HEK293 (cell line): ENCODE measurements at regions not wholly inside any gene's neighbourhood (a gene's known extent, or its start where the extent isn't known, plus 50 kb on each side); places are given as distances from the start of the nearest gene placed in this dataset.

Experiments
- CTCF ChIA-PET: fragments of 350-600 bp; formaldehyde crosslinking; extraction: SDS; loops from one replicate; lab custom pipeline; 2021; ENCODE audit warnings: antibody characterized with exemption; lab: Yijun Ruan, JAX
- POLR2A ChIA-PET: fragments of 300-600 bp; formaldehyde crosslinking; extraction: SDS; loops from one replicate; lab custom pipeline; 2020; ENCODE audit warnings: antibody characterized with exemption, inconsistent platforms; lab: Yijun Ruan, JAX
- H3K27ac ChIP-seq: fragments of 200-500 bp; sonication (Bioruptor generic); 2 replicates; pipeline ENCODE4 v1.5.1; 2014; ENCODE audit warnings: low read depth, low read length, control low read depth, inconsistent platforms; ENCODE audit errors: extremely low read depth
- H3K36me3 ChIP-seq, 2 experiments: fragments of 200-500 bp in 1 of 2; sonication (Bioruptor generic) in 1 of 2; 1 replicate in 1 of 2; 2 replicates in 1 of 2; pipeline ENCODE4 v1.5.1; 2014 to 2017; ENCODE audit warnings: inconsistent platforms in 2 of 2, low read length in 2 of 2; ENCODE audit not compliant: control insufficient read depth in 2 of 2, insufficient read depth in 1 of 2
- H3K4me1 ChIP-seq: fragments of 200-500 bp; sonication (Bioruptor generic); 2 replicates; pipeline ENCODE4 v1.5.1; 2014; ENCODE audit warnings: mild to moderate bottlenecking, low read length, inconsistent platforms; ENCODE audit not compliant: control insufficient read depth, insufficient read depth
- H3K4me3 ChIP-seq: 2 replicates; pipeline ENCODE4 v1.5.1; 2011; ENCODE audit warnings: low read depth, mild to moderate bottlenecking, control low read depth, low read length, moderate library complexity
- H3K9me3 ChIP-seq: fragments of 200-500 bp; sonication (Bioruptor generic); 2 replicates; pipeline ENCODE4 v1.5.1; 2014; ENCODE audit warnings: low read depth, low read length, inconsistent platforms; ENCODE audit not compliant: control insufficient read depth, insufficient read depth
- CTCF ChIP-seq: fragments of 450-650 bp; formaldehyde crosslinking; IDR thresholded peaks from 2 replicates; pipeline ENCODE4 v1.5.1; 2016; ENCODE audit warnings: missing biosample characterization, missing genetic modification characterization
- EGR2 ChIP-seq: fragments of 450-650 bp; formaldehyde crosslinking; IDR thresholded peaks from 2 replicates; pipeline ENCODE4 v1.5.1; 2016; ENCODE audit warnings: low read depth, missing biosample characterization, missing genetic modification characterization
- ELK4 ChIP-seq: IDR thresholded peaks from 2 replicates; pipeline ENCODE4 v1.6.1; 2011; ENCODE audit warnings: mild to moderate bottlenecking, low read depth, low read length, borderline replicate concordance
- GLIS1 ChIP-seq: fragments of 450-650 bp; formaldehyde crosslinking; IDR thresholded peaks from 2 replicates; pipeline ENCODE4 v1.5.1; 2016; ENCODE audit warnings: missing biosample characterization, missing genetic modification characterization
- KLF10 ChIP-seq: fragments of 450-650 bp; IDR thresholded peaks from 2 replicates; pipeline ENCODE4 v1.5.1; 2018; ENCODE audit warnings: missing biosample characterization, mild to moderate bottlenecking, missing genetic modification characterization
- OSR2 ChIP-seq: fragments of 450-650 bp; formaldehyde crosslinking; IDR thresholded peaks from 2 replicates; pipeline ENCODE4 v1.5.1; 2016; ENCODE audit warnings: missing biosample characterization, missing genetic modification characterization
- REPIN1 ChIP-seq: fragments of 450-650 bp; formaldehyde crosslinking; IDR thresholded peaks from 2 replicates; pipeline ENCODE4 v1.5.1; 2017; ENCODE audit warnings: missing biosample characterization, missing genetic modification characterization, low read depth
- REST ChIP-seq: fragments of 450-650 bp; formaldehyde crosslinking; IDR thresholded peaks from 2 replicates; pipeline ENCODE4 v1.5.1; 2016; ENCODE audit warnings: missing biosample characterization, missing genetic modification characterization
- ZBTB20 ChIP-seq: fragments of 450-650 bp; formaldehyde crosslinking; IDR thresholded peaks from 2 replicates; pipeline ENCODE4 v1.5.1; 2016; ENCODE audit warnings: missing biosample characterization, missing genetic modification characterization
- ZBTB44 ChIP-seq: fragments of 450-650 bp; IDR thresholded peaks from 2 replicates; pipeline ENCODE4 v1.5.1; 2018; ENCODE audit warnings: missing biosample characterization, mild to moderate bottlenecking, missing genetic modification characterization
- ZNF10 ChIP-seq: fragments of 450-650 bp; formaldehyde crosslinking; IDR thresholded peaks from 2 replicates; pipeline ENCODE4 v1.5.1; 2017; ENCODE audit warnings: missing biosample characterization, missing genetic modification characterization
- ZNF184 ChIP-seq: fragments of 450-650 bp; IDR thresholded peaks from 2 replicates; pipeline ENCODE4 v1.5.1; 2018; ENCODE audit warnings: missing biosample characterization, mild to moderate bottlenecking, missing genetic modification characterization
- ZNF239 ChIP-seq: fragments of 450-650 bp; formaldehyde crosslinking; IDR thresholded peaks from 2 replicates; pipeline ENCODE4 v1.5.1; 2016; ENCODE audit warnings: missing biosample characterization, missing genetic modification characterization
- ZNF610 ChIP-seq: fragments of 450-650 bp; formaldehyde crosslinking; IDR thresholded peaks from 2 replicates; pipeline ENCODE4 v1.5.1; 2016; ENCODE audit warnings: missing biosample characterization, missing genetic modification characterization, borderline replicate concordance
- ZNF76 ChIP-seq: fragments of 450-650 bp; formaldehyde crosslinking; IDR thresholded peaks from 2 replicates; pipeline ENCODE4; 2016; ENCODE audit warnings: low read depth, missing biosample characterization, missing genetic modification characterization, borderline replicate concordance
- ZSCAN16 ChIP-seq: fragments of 450-650 bp; formaldehyde crosslinking; IDR thresholded peaks from 2 replicates; pipeline ENCODE4 v1.5.1; 2016; ENCODE audit warnings: missing biosample characterization, missing genetic modification characterization
- ZSCAN30 ChIP-seq: fragments of 450-650 bp; IDR thresholded peaks from 2 replicates; pipeline ENCODE4 v1.5.1; 2018; ENCODE audit warnings: missing biosample characterization, mild to moderate bottlenecking, missing genetic modification characterization, moderate library complexity
- TF ChIP-seq, protein P1 (sequence below): fragments of 450-650 bp; formaldehyde crosslinking; IDR thresholded peaks from 2 replicates; pipeline ENCODE4 v1.5.1; 2016; ENCODE audit warnings: missing biosample characterization, missing genetic modification characterization
- TF ChIP-seq, protein P2 (sequence below): fragments of 450-650 bp; formaldehyde crosslinking; IDR thresholded peaks from 2 replicates; pipeline ENCODE4 v1.5.1; 2016; ENCODE audit warnings: missing biosample characterization, missing genetic modification characterization
- TF ChIP-seq, protein P3 (sequence below): fragments of 450-650 bp; formaldehyde crosslinking; IDR thresholded peaks from 2 replicates; pipeline ENCODE4 v1.5.1; 2016; ENCODE audit warnings: missing biosample characterization, missing genetic modification characterization

DNA sequence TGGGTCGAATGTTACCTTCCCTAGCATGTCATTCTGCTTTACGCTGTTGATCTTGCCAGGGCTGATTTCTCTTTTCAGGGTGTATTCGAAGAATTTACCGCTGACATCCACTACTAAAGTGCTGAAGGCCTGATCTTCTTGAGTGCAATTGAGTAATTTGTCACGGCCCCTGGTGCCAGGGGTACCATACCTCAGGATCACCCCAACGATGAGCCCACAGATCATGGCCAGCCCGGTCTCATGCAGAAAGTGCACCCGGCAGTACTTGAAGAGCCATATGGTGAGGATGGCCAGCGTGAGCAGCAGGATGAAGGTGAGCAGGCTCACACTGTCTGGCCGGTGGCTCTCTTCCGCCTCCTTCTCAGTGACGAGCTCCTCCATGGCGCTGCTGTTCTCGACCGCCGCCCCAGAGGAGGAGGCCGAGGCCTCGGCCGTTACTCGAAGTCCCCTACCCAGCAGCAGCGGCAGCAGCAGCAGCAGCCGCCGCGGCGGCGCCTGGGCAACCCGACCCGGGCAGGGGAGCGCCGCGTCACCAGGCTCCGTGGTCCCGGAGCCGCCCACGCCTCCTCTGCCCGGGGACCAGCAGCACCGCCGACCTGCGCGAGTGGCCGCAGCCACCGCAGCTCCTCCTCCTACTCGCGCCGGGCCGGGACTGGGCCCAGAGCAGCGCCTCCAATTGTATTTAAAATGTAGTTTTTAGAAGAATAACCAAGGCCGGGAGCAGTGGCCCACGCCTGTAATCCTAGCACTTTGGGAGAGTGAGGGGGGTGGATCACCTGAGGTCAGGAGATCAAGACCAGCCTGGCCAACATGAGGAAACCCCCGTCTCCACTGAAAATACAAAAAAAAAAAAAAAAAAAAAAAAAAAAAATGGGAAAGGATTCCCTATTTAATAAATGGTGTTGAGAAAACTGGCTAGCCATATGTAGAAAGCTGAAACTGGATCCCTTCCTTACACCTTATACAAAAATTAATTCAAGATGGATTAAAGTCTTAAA is 58.5 kb upstream of the TMPO start:
- Histone ChIP-seq H3K9me3 (no peaks in the 10 kb centered on the region), H3K4me1 (no peaks in the 10 kb centered on the region), H3K27ac (no peak overlapping the region), H3K4me3 (peak overlapping the region; percentile 8), H3K36me3 (no peaks in the 10 kb centered on the region)
- ChIA-PET POLR2A (interaction anchor here (0.6 to 1.1 kb wide), 3 partner anchors 15 to 57 kb away, joined by 3 to 5 read pairs (median 3); no protein-coding TSS in a partner anchor), CTCF (interaction anchor here (0.6 to 0.7 kb wide), 4 partner anchors 35 to 1265 kb away, joined by 3 to 5 read pairs (median 3); no protein-coding TSS in a partner anchor)
- TF ChIP-seq ZNF610 (tag by site-specific recombination), result no peak
- no peak for TF ChIP-seq ELK4
- TF ChIP-seq OSR2, result peak; percentile 11; the same call in 1 of the 2 replicates
- no peak for TF ChIP-seq ZNF239
- no peak for TF ChIP-seq REPIN1 (tag by site-specific recombination)
- no peak for TF ChIP-seq ZSCAN16 (tag by site-specific recombination)
- no peak for TF ChIP-seq KLF10 (tag by site-specific recombination)
- TF ChIP-seq GLIS1 (tag by site-specific recombination), result peak; percentile 32; the same call in 1 of the 2 replicates
- TF ChIP-seq, protein P1, sequence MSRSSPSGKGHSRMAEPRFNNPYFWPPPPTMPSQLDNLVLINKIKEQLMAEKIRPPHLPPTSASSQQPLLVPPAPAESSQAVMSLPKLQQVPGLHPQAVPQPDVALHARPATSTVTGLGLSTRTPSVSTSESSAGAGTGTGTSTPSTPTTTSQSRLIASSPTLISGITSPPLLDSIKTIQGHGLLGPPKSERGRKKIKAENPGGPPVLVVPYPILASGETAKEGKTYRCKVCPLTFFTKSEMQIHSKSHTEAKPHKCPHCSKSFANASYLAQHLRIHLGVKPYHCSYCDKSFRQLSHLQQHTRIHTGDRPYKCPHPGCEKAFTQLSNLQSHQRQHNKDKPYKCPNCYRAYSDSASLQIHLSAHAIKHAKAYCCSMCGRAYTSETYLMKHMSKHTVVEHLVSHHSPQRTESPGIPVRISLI, result peak; percentile 76; the same call in 1 of the 2 replicates
- 0 out of 2 replicates have a peak, but pooled peaks have one; percentile 25 for TF ChIP-seq ZNF10
- 0 out of 2 replicates have a peak, but pooled peaks have one; percentile 24 for TF ChIP-seq ZBTB44 (tag by site-specific recombination)
- TF ChIP-seq CTCF (tag by site-specific recombination), result peak; percentile 41; the same call in 1 of the 2 replicates
- no peak for TF ChIP-seq ZNF184 (tag by site-specific recombination)
- TF ChIP-seq, protein P2, sequence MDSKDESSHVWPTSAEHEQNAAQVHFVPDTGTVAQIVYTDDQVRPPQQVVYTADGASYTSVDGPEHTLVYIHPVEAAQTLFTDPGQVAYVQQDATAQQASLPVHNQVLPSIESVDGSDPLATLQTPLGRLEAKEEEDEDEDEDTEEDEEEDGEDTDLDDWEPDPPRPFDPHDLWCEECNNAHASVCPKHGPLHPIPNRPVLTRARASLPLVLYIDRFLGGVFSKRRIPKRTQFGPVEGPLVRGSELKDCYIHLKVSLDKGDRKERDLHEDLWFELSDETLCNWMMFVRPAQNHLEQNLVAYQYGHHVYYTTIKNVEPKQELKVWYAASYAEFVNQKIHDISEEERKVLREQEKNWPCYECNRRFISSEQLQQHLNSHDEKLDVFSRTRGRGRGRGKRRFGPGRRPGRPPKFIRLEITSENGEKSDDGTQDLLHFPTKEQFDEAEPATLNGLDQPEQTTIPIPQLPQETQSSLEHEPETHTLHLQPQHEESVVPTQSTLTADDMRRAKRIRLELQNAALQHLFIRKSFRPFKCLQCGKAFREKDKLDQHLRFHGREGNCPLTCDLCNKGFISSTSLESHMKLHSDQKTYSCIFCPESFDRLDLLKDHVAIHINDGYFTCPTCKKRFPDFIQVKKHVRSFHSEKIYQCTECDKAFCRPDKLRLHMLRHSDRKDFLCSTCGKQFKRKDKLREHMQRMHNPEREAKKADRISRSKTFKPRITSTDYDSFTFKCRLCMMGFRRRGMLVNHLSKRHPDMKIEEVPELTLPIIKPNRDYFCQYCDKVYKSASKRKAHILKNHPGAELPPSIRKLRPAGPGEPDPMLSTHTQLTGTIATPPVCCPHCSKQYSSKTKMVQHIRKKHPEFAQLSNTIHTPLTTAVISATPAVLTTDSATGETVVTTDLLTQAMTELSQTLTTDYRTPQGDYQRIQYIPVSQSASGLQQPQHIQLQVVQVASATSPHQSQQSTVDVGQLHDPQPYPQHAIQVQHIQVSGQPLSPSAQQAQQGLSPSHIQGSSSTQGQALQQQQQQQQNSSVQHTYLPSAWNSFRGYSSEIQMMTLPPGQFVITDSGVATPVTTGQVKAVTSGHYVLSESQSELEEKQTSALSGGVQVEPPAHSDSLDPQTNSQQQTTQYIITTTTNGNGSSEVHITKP (tag by site-specific recombination), result peak; percentile 50; the same call in 1 of the 2 replicates
- TF ChIP-seq, protein P3, sequence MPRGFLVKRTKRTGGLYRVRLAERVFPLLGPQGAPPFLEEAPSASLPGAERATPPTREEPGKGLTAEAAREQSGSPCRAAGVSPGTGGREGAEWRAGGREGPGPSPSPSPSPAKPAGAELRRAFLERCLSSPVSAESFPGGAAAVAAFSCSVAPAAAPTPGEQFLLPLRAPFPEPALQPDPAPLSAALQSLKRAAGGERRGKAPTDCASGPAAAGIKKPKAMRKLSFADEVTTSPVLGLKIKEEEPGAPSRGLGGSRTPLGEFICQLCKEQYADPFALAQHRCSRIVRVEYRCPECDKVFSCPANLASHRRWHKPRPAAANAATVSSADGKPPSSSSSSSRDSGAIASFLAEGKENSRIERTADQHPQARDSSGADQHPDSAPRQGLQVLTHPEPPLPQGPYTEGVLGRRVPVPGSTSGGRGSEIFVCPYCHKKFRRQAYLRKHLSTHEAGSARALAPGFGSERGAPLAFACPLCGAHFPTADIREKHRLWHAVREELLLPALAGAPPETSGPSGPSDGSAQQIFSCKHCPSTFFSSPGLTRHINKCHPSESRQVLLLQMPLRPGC (tag by site-specific recombination), result no peak
- TF ChIP-seq ZSCAN30 (tag by site-specific recombination), result peak; percentile 59; the same call in 1 of the 2 replicates
- peak; percentile 70 for TF ChIP-seq EGR2
- peak; percentile 81 for TF ChIP-seq ZBTB20 (tag by site-specific recombination)
- no peak for TF ChIP-seq ZNF76 (tag by site-specific recombination)
- TF ChIP-seq REST (tag by site-specific recombination), result peak; percentile 31; the same call in 1 of the 2 replicates
